K562 (cell line): ENCODE measurements at regions not wholly inside any gene's neighbourhood (a gene's known extent, or its start where the extent isn't known, plus 50 kb on each side); places are given as distances from the start of the nearest gene placed in this dataset.

Source experiments
- ATAC-seq: fragments of 200-7000 bp; cut with Tn5 transposase; 3 replicates; pipeline ENCODE4 v1.9.1; 2020; ENCODE audit warnings: moderate library complexity
- BruUV-seq: library from RNA; stranded (reverse); fragments of 400-500 nt; replicated peaks from 2 replicates; lab custom pipeline; 2021; lab: Mats Ljungman, UMichigan
- CTCF ChIA-PET: fragments of 300-600 bp; formaldehyde crosslinking; extraction: SDS; loops from one replicate; lab custom pipeline; 2021; ENCODE audit warnings: low intra/inter-chr PET ratio; lab: Yijun Ruan, JAX
- POLR2A ChIA-PET: fragments of 300-600, 350-650 bp; sonication (Branson Sonifier 250); formaldehyde crosslinking; extraction: SDS; loops from one replicate; lab custom pipeline; 2021; ENCODE audit warnings: antibody characterized with exemption, inconsistent platforms; lab: Yijun Ruan, JAX
- DNase-seq, 4 experiments: peaks; one replicate each; pipeline versions ENCODE4 v3.0.0 to v3.0.0-alpha.2; 2011 to 2018; ENCODE audit warnings: low spot score in 3 of 4, mixed read lengths in 3 of 4; ENCODE audit errors: extremely low read depth in 1 of 4
- FAIRE-seq: peaks from 2 replicates; lab custom pipeline; 2011; peaks lifted over from hg19 to GRCh38; lab: Jason Lieb, UNC
- H2AFZ ChIP-seq: 2 replicates; pipeline ENCODE4 v1.6.0; 2011; ENCODE audit warnings: low read depth, low read length, control low read depth, inconsistent platforms
- H3K27ac ChIP-seq: fragments of 200-600 bp; 3 replicates; pipeline ENCODE4 v1.8.0; 2011; ENCODE audit warnings: low read depth, mild to moderate bottlenecking, control low read depth, inconsistent platforms, low read length, moderate library complexity, mixed read lengths; ENCODE audit errors: extremely low read depth
- H3K27me3 ChIP-seq, 2 experiments: fragments of 300-600 bp in 1 of 2; 2 replicates in 1 of 2; 3 replicates in 1 of 2; pipeline versions ENCODE4 v1.6.0 to v1.8.0; 2011; ENCODE audit warnings: inconsistent platforms in 2 of 2, low read length in 2 of 2, mild to moderate bottlenecking in 1 of 2, mixed read lengths in 1 of 2, moderate library complexity in 1 of 2; ENCODE audit not compliant: control insufficient read depth in 2 of 2, insufficient read depth in 2 of 2
- H3K36me3 ChIP-seq: fragments of 300-600 bp; 3 replicates; pipeline ENCODE4 v1.8.0; 2011; ENCODE audit warnings: mild to moderate bottlenecking, low read length, inconsistent platforms; ENCODE audit not compliant: control insufficient read depth, insufficient read depth
- H3K4me1 ChIP-seq, 2 experiments: fragments of 200-600 bp in 1 of 2; replicated peaks in 1 of 2; 2 replicates in 1 of 2; 3 replicates in 1 of 2; pipeline versions ENCODE4 v1.5.1 to v1.8.0; 2011; ENCODE audit warnings: inconsistent platforms in 2 of 2, low read length in 2 of 2, mild to moderate bottlenecking in 1 of 2, mixed read lengths in 1 of 2, moderate library complexity in 1 of 2; ENCODE audit not compliant: control insufficient read depth in 2 of 2, insufficient read depth in 2 of 2
- H3K4me2 ChIP-seq: 2 replicates; pipeline ENCODE4 v1.6.1; 2011; ENCODE audit warnings: low read length, control low read depth, inconsistent platforms, mixed read lengths; ENCODE audit not compliant: insufficient read depth
- H3K4me3 ChIP-seq: fragments of 200-600 bp; sonication (generic), shearing (Covaris generic); 2 replicates; pipeline ENCODE4 v1.5.1; 2016; ENCODE audit warnings: control low read depth, inconsistent platforms
- H3K79me2 ChIP-seq: fragments of 200-600 bp; 3 replicates; pipeline ENCODE4 v1.8.0; 2011; ENCODE audit warnings: low read length, inconsistent platforms; ENCODE audit not compliant: control insufficient read depth, insufficient read depth
- H3K9ac ChIP-seq, 2 experiments: 2 replicates each; pipeline versions ENCODE4 v1.6.0 to v1.6.1; 2011; ENCODE audit warnings: low read depth in 2 of 2, low read length in 2 of 2, control low read depth in 1 of 2, inconsistent platforms in 1 of 2, mild to moderate bottlenecking in 1 of 2, mixed read lengths in 1 of 2; ENCODE audit not compliant: insufficient read depth in 1 of 2
- H3K9me1 ChIP-seq: one replicate; pipeline ENCODE4 v1.6.0; 2011; ENCODE audit warnings: inconsistent platforms, mild to moderate bottlenecking, low read length, moderate library complexity; ENCODE audit not compliant: control insufficient read depth, insufficient read depth
- H3K9me3 ChIP-seq: replicated peaks from 2 replicates; pipeline ENCODE4 v1.5.1; 2011; ENCODE audit warnings: low read depth, low read length, inconsistent platforms; ENCODE audit not compliant: control insufficient read depth, insufficient read depth
- H4K20me1 ChIP-seq: replicated peaks from 2 replicates; pipeline ENCODE4 v1.6.1; 2011; ENCODE audit warnings: low read length, inconsistent platforms, mixed read lengths; ENCODE audit not compliant: control insufficient read depth, insufficient read depth
- ATF3 ChIP-seq, 2 experiments: fragments of 450-650 bp in 1 of 2; sonication (generic) in 1 of 2; formaldehyde crosslinking in 1 of 2; IDR thresholded peaks in 1 of 2; conservative IDR thresholded peaks in 1 of 2; 2 replicates each; pipeline versions ENCODE4 v1.6.1 to v1.8.1; 2016 to 2023; ENCODE audit warnings: mild to moderate bottlenecking in 2 of 2, moderate library complexity in 2 of 2, inconsistent platforms in 1 of 2, missing genetic modification reagents in 1 of 2
- FOXJ3 ChIP-seq: sonication (generic); formaldehyde crosslinking; IDR thresholded peaks from 2 replicates; pipeline ENCODE4 v1.4.0; 2020; ENCODE audit warnings: mild to moderate bottlenecking, missing genetic modification reagents
- ID3 ChIP-seq, 2 experiments: fragments of 250-450 bp in 1 of 2; fragments of 450-650 bp in 1 of 2; sonication (Bioruptor Pico) in 1 of 2; IDR thresholded peaks; 2 replicates each; pipeline versions ENCODE4 v1.6.1 to v1.8.0; 2016 to 2021; ENCODE audit warnings: mild to moderate bottlenecking in 2 of 2, moderate library complexity in 2 of 2, missing compliant biosample characterization in 1 of 2, missing genetic modification characterization in 1 of 2
- PPARD ChIP-seq: fragments of 250-450 bp; sonication (Bioruptor Pico); IDR thresholded peaks from 2 replicates; pipeline ENCODE4 v1.8.0; 2022; ENCODE audit warnings: inconsistent platforms, mild to moderate bottlenecking, moderate library complexity
- SFPQ ChIP-seq: fragments of 200-400 bp; formaldehyde crosslinking; IDR thresholded peaks from 2 replicates; pipeline ENCODE4 v1.6.1; 2017; ENCODE audit warnings: mild to moderate bottlenecking, low read depth, low read length, moderate library complexity
- WGBS: fragments of 100-300 bp; shearing (Covaris generic); methylation state at CpG from one replicate; pipeline ENCODE4 v1.1.6; 2016; ENCODE audit warnings: low coverage, mixed read lengths; ENCODE audit not compliant: insufficient coverage; ENCODE audit errors: missing lambda C conversion rate; 5-methylcytosine and 5-hydroxymethylcytosine counted together
- in situ Hi-C: fragments of 300-500 bp; cut with MboI; formaldehyde crosslinking; loops from 4 replicates; pipeline ENCODE4 v1.15.0; 2018; ENCODE audit warnings: inconsistent platforms, mixed read lengths
- intact Hi-C: fragments of 100-400 bp; cut with micrococcal nuclease; formaldehyde crosslinking; loops from 2 replicates; pipeline ENCODE4 v1.14.2; 2022
- TF ChIP-seq, protein P1 (sequence below), 2 experiments: fragments of 450-650 bp in 1 of 2; IDR thresholded peaks; 2 replicates each; pipeline ENCODE4 v1.6.1; 2011 to 2017; ENCODE audit warnings: low read depth in 2 of 2, antibody characterized with exemption in 1 of 2, borderline replicate concordance in 1 of 2, low read length in 1 of 2, mild to moderate bottlenecking in 1 of 2, mixed read lengths in 1 of 2; ENCODE audit not compliant: control insufficient read depth in 1 of 2

GRCh38 chr10:20608503-20608902 is 288.6 kb downstream of the NEBL start (continued):
- TF ChIP-seq, protein P1, sequence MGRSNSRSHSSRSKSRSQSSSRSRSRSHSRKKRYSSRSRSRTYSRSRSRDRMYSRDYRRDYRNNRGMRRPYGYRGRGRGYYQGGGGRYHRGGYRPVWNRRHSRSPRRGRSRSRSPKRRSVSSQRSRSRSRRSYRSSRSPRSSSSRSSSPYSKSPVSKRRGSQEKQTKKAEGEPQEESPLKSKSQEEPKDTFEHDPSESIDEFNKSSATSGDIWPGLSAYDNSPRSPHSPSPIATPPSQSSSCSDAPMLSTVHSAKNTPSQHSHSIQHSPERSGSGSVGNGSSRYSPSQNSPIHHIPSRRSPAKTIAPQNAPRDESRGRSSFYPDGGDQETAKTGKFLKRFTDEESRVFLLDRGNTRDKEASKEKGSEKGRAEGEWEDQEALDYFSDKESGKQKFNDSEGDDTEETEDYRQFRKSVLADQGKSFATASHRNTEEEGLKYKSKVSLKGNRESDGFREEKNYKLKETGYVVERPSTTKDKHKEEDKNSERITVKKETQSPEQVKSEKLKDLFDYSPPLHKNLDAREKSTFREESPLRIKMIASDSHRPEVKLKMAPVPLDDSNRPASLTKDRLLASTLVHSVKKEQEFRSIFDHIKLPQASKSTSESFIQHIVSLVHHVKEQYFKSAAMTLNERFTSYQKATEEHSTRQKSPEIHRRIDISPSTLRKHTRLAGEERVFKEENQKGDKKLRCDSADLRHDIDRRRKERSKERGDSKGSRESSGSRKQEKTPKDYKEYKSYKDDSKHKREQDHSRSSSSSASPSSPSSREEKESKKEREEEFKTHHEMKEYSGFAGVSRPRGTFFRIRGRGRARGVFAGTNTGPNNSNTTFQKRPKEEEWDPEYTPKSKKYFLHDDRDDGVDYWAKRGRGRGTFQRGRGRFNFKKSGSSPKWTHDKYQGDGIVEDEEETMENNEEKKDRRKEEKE (IDR thresholded peaks at IDR 0.05; ENCODE audit: borderline replicate concordance in 1 of 2, control insufficient read depth in 1 of 2, low read depth in 2 of 2, low read length in 1 of 2): no peak
- TF ChIP-seq ID3 (CRISPR knock-in tag; IDR thresholded peaks at IDR 0.05): no peak
- TF ChIP-seq ID3 (tag; IDR thresholded peaks at IDR 0.05): no peak

- in situ Hi-C loops (no loop called here), intact Hi-C loops (no loop called here)
- Histone ChIP-seq H3K4me2 (no peak overlapping the region), H3K9me3 (no peaks in the 10 kb centered on the region; the same call in 1 of the 2 replicates), H3K9ac (no peak overlapping the region), H3K4me1 (no peaks in the 10 kb centered on the region), H2AFZ (no peak overlapping the region), H3K27me3 (no peaks in the 10 kb centered on the region), H3K79me2 (no peaks in the 10 kb centered on the region), H3K9me1 (no peaks in the 10 kb centered on the region), H3K4me3 (no peak overlapping the region), H3K27ac (no peak overlapping the region), H4K20me1 (no peaks in the 10 kb centered on the region), H3K36me3 (no peaks in the 10 kb centered on the region)
- FAIRE-seq (no peak), DNase-seq (no peak), ATAC-seq (no peak)
- TF ChIP-seq SFPQ (no peak), FOXJ3 (no peak), PPARD (CRISPR knock-in tag) (no peak), ATF3 (IDR thresholded peaks at IDR 0.05) (peak; percentile 20; the same call in 1 of the 2 replicates), ATF3 (CRISPR knock-in tag; conservative IDR thresholded peaks at IDR 0.05) (no peak)
- no TSS peak for BruUV-seq
- whole genome bisulfite sequencing: 1% methylated on average over 5 of the region's 5 CpGs
- POLR2A ChIA-PET: no interaction called here
- CTCF ChIA-PET: no interaction called here
These were observed 290.1 kb downstream of the NEBL start for GRCh38 chr10:20606985-20607384.
